ENCODE measurements at regions not wholly inside any gene's neighbourhood (a gene's known extent, or its start where the extent isn't known, plus 50 kb on each side); places are given as distances from the start of the nearest gene placed in this dataset.

DNA sequence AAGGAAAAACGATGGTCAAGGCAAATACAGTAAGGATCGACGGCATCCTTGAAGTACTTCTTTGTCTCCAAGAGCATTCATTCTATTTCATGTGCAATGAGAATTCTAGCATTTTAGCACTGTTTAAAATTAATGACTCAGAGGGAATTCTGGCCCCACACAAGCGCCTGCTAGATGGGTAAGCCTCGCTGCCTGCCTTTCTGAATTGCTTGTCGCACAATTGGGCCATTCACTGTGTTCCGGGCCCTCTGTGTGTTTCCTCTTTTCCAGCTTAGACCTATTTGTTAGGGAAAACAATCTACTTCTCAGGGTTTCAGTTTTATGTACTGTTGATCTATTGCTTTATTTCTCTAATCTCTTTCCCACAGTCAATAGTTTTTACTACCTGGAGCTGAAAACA lies 204.7 kb upstream of the ZNF32 start:
- Histone ChIP-seq H3K36me3 (no peaks in the 10 kb centered on the region), H3K4me1 (ENCODE audit: control insufficient read depth in 1 of 2, insufficient read depth in 1 of 2, low read depth in 1 of 2, low read length in 1 of 2) (no peaks in the 10 kb centered on the region), H3K27ac (no peak overlapping the region), H3K4me3 (ENCODE audit: low read depth in 1 of 2, low read length in 1 of 2) (no peak overlapping the region), H3K27me3 (peaks cover 17% of the 10 kb centered on the region), H3K9me3 (no peaks in the 10 kb centered on the region)
- TF ChIP-seq, protein P1, sequence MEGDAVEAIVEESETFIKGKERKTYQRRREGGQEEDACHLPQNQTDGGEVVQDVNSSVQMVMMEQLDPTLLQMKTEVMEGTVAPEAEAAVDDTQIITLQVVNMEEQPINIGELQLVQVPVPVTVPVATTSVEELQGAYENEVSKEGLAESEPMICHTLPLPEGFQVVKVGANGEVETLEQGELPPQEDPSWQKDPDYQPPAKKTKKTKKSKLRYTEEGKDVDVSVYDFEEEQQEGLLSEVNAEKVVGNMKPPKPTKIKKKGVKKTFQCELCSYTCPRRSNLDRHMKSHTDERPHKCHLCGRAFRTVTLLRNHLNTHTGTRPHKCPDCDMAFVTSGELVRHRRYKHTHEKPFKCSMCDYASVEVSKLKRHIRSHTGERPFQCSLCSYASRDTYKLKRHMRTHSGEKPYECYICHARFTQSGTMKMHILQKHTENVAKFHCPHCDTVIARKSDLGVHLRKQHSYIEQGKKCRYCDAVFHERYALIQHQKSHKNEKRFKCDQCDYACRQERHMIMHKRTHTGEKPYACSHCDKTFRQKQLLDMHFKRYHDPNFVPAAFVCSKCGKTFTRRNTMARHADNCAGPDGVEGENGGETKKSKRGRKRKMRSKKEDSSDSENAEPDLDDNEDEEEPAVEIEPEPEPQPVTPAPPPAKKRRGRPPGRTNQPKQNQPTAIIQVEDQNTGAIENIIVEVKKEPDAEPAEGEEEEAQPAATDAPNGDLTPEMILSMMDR (IDR thresholded peaks at IDR 0.05) = no peak

GRCh38 chr10:43852644-43853214 lies 204.0 kb upstream of the ZNF32 start:
- TF ChIP-seq, protein P1 (IDR thresholded peaks at IDR 0.05) = no peak
- H3K27me3 ChIP-seq = peaks cover 11% of the 10 kb centered on the region

DNA sequence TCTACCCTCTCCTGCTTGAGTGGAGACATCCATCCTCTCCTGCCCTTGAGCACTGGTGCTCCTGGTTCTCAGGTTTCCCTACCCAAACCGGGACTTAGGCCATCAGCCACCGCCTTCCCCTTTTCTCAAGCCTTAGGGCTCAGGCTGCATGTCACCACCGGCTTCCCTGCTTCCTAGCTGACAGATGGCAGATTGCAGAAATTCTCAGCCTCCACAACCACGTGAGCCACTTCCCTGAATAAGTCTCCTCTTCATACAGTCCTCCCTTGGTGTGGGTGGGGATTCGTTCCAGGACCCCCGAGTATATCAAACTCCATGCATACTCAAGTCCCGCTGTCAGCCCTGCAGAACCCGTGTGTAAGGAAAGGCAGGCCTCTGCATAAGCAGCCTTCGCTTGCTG lies 203.5 kb upstream of the ZNF32 start:
- no peak overlapping the region for H3K27ac ChIP-seq
- no peaks in the 10 kb centered on the region for H3K9me3 ChIP-seq
- no peak overlapping the region for H3K4me3 ChIP-seq (ENCODE audit: low read depth in 1 of 2, low read length in 1 of 2)
- TF ChIP-seq, protein P1 (IDR thresholded peaks at IDR 0.05) = no peak
- no peaks in the 10 kb centered on the region for H3K36me3 ChIP-seq
- no peaks in the 10 kb centered on the region for H3K4me1 ChIP-seq (ENCODE audit: control insufficient read depth in 1 of 2, insufficient read depth in 1 of 2, low read depth in 1 of 2, low read length in 1 of 2)
- H3K27me3 ChIP-seq = peaks cover 5% of the 10 kb centered on the region

More at GRCh38 chr10:43852644-43853214, 204.0 kb upstream of the ZNF32 start:
- no peaks in the 10 kb centered on the region for H3K4me1 ChIP-seq (ENCODE audit: control insufficient read depth in 1 of 2, insufficient read depth in 1 of 2, low read depth in 1 of 2, low read length in 1 of 2)
- no peak overlapping the region for H3K27ac ChIP-seq
- no peak overlapping the region for H3K4me3 ChIP-seq (ENCODE audit: low read depth in 1 of 2, low read length in 1 of 2)
- H3K9me3 ChIP-seq = no peaks in the 10 kb centered on the region
- no peaks in the 10 kb centered on the region for H3K36me3 ChIP-seq

- Histone ChIP-seq H3K4me1 (ENCODE audit: control insufficient read depth in 1 of 2, insufficient read depth in 1 of 2, low read depth in 1 of 2, low read length in 1 of 2) (peaks cover 0 to 5% of the 10 kb centered on the region in 2 experiments), H3K9me3 (no peaks in the 10 kb centered on the region), H3K4me3 (ENCODE audit: low read depth in 1 of 2, low read length in 1 of 2) (no peak overlapping the region), H3K36me3 (no peaks in the 10 kb centered on the region), H3K27ac (no peak overlapping the region), H3K27me3 (peaks cover 4% of the 10 kb centered on the region)
- TF ChIP-seq, protein P1 (IDR thresholded peaks at IDR 0.05) = no peak
These were observed 202.3 kb upstream of the ZNF32 start for GRCh38 chr10:43851030-43851429.

DNA sequence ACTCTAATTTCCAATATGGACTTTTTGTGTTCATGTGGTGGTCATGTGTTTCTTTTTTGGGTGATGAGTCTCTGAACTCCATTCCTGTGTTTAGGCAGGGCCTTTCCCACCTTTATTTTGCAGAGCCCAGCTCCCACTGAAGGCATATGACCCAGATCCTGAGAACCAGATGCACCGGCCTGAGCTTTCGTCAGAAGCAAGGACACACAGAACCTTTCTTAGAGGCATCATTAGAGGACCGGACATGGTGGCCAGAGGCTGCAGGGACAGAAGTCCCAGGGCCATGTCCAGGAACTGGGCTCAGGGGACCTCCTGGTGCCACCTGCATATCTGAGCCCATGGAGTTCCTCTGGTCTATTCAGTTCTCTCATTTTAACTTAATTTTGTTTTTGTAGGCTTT lies 200.9 kb upstream of the ZNF32 start:
- Histone ChIP-seq H3K27ac (no peak overlapping the region), H3K9me3 (no peaks in the 10 kb centered on the region), H3K27me3 (peaks cover 13% of the 10 kb centered on the region), H3K4me1 (ENCODE audit: control insufficient read depth in 1 of 2, insufficient read depth in 1 of 2, low read depth in 1 of 2, low read length in 1 of 2) (peaks cover 0 to 5% of the 10 kb centered on the region in 2 experiments), H3K36me3 (no peaks in the 10 kb centered on the region), H3K4me3 (ENCODE audit: low read depth in 1 of 2, low read length in 1 of 2) (no peak overlapping the region)
- TF ChIP-seq, protein P1 (IDR thresholded peaks at IDR 0.05) = no peak
